ENCODE measurements at regions not wholly inside any gene's neighbourhood (a gene's known extent, or its start where the extent isn't known, plus 50 kb on each side); places are given as distances from the start of the nearest gene placed in this dataset.

- CTCF ChIA-PET (ENCODE audit: unreplicated experiment) = no interaction called here
- Histone ChIP-seq H3K9me3 (ENCODE audit: low read length) (no peaks in the 10 kb centered on the region), H3K9me2 (ENCODE audit: insufficient read depth, low read length) (no peaks in the 10 kb centered on the region), H3K36me3 (ENCODE audit: insufficient read depth, low read length) (no peaks in the 10 kb centered on the region), H3K4me3 (ENCODE audit: low read depth, low read length, poor library complexity, severe bottlenecking) (no peak overlapping the region), H3K4me2 (ENCODE audit: low read length) (no peak overlapping the region), H3K27ac (ENCODE audit: low read depth, low read length, poor library complexity, severe bottlenecking) (no peak overlapping the region), H4K20me1 (ENCODE audit: insufficient read depth, low read length) (no peaks in the 10 kb centered on the region), H3K79me2 (ENCODE audit: insufficient read depth, low read depth, low read length) (no peaks in the 10 kb centered on the region), H2AFZ (ENCODE audit: low read length) (no peak overlapping the region), H3K4me1 (ENCODE audit: insufficient read depth, low read length, poor library complexity, severe bottlenecking) (no peaks in the 10 kb centered on the region)
- no TSS peak for BruUV-seq (replicated peaks)
- intact Hi-C loops (cut with micrococcal nuclease; ENCODE audit: unreplicated experiment) = no loop called here
- no peak for TF ChIP-seq CTCF (conservative IDR thresholded peaks at IDR 0.05; ENCODE audit: low read length)
- no peak for TF ChIP-seq EZH2phosphoT487 (IDR thresholded peaks at IDR 0.05; ENCODE audit: borderline replicate concordance, low read depth, low read length)
- POLR2A ChIA-PET = interaction anchor here (0.6 kb wide), 1 partner anchor 877 kb away, joined by 3 read pairs; no protein-coding TSS in a partner anchor
- no peak for DNase-seq (ENCODE audit: low spot score)
Observed at GRCh38 chr4:100696531-100696930, 178.7 kb upstream of the EMCN start.

- Histone ChIP-seq H3K27ac (ENCODE audit: low read depth, low read length, poor library complexity, severe bottlenecking) (no peak overlapping the region), H3K36me3 (ENCODE audit: insufficient read depth, low read length) (no peaks in the 10 kb centered on the region), H3K4me1 (ENCODE audit: insufficient read depth, low read length, poor library complexity, severe bottlenecking) (no peaks in the 10 kb centered on the region), H3K9me2 (ENCODE audit: insufficient read depth, low read length) (no peaks in the 10 kb centered on the region), H3K4me3 (ENCODE audit: low read depth, low read length, poor library complexity, severe bottlenecking) (no peak overlapping the region), H3K9me3 (ENCODE audit: low read length) (no peaks in the 10 kb centered on the region), H4K20me1 (ENCODE audit: insufficient read depth, low read length) (no peaks in the 10 kb centered on the region), H3K4me2 (ENCODE audit: low read length) (no peak overlapping the region), H2AFZ (ENCODE audit: low read length) (no peak overlapping the region), H3K79me2 (ENCODE audit: insufficient read depth, low read depth, low read length) (no peaks in the 10 kb centered on the region)
- no peak for DNase-seq (ENCODE audit: low spot score)
- ChIA-PET POLR2A (no interaction called here), CTCF (ENCODE audit: unreplicated experiment) (no interaction called here)
- intact Hi-C loops (cut with micrococcal nuclease; ENCODE audit: unreplicated experiment) = no loop called here
- no TSS peak for BruUV-seq (replicated peaks)
- no peak for TF ChIP-seq CTCF (conservative IDR thresholded peaks at IDR 0.05; ENCODE audit: low read length)
Observed at GRCh38 chr4:100695871-100696270, 178.0 kb upstream of the EMCN start.

GRCh38 chr4:100695039-100695654, 177.3 kb upstream of the EMCN start:
- Histone ChIP-seq H3K9me3 (ENCODE audit: low read length) (no peaks in the 10 kb centered on the region), H3K79me2 (ENCODE audit: insufficient read depth, low read depth, low read length) (no peaks in the 10 kb centered on the region), H3K27ac (ENCODE audit: low read depth, low read length, poor library complexity, severe bottlenecking) (no peak overlapping the region), H3K36me3 (ENCODE audit: insufficient read depth, low read length) (no peaks in the 10 kb centered on the region), H2AFZ (ENCODE audit: low read length) (no peak overlapping the region), H3K9me2 (ENCODE audit: insufficient read depth, low read length) (no peaks in the 10 kb centered on the region), H3K4me1 (ENCODE audit: insufficient read depth, low read length, poor library complexity, severe bottlenecking) (no peaks in the 10 kb centered on the region), H4K20me1 (ENCODE audit: insufficient read depth, low read length) (no peaks in the 10 kb centered on the region), H3K4me3 (ENCODE audit: low read depth, low read length, poor library complexity, severe bottlenecking) (no peak overlapping the region), H3K4me2 (ENCODE audit: low read length) (no peak overlapping the region)
- intact Hi-C loops (cut with micrococcal nuclease; ENCODE audit: unreplicated experiment) = no loop called here
- POLR2A ChIA-PET = no interaction called here
- CTCF ChIA-PET (ENCODE audit: unreplicated experiment) = no interaction called here
- DNase-seq (ENCODE audit: low spot score) = no peak
- TF ChIP-seq CTCF (conservative IDR thresholded peaks at IDR 0.05; ENCODE audit: low read length) (no peak), EZH2phosphoT487 (IDR thresholded peaks at IDR 0.05; ENCODE audit: borderline replicate concordance, low read depth, low read length) (no peak)
- no TSS peak for BruUV-seq (replicated peaks)

Data from OCI-LY7 (cell line).